SKM-1 (cell line): ENCODE measurements at regions not wholly inside any gene's neighbourhood (a gene's known extent, or its start where the extent isn't known, plus 50 kb on each side); places are given as distances from the start of the nearest gene placed in this dataset.
"Not testable (repeated sequence)": the region's sequence is repeated elsewhere in the genome, so short reads cannot be mapped to it uniquely, and the experiment has no call there.

Experiments used
- DNase-seq: peaks from one replicate; lab custom pipeline; 2025; ENCODE audit not compliant: unreplicated experiment; lab: John Stamatoyannopoulos, UW

DNA sequence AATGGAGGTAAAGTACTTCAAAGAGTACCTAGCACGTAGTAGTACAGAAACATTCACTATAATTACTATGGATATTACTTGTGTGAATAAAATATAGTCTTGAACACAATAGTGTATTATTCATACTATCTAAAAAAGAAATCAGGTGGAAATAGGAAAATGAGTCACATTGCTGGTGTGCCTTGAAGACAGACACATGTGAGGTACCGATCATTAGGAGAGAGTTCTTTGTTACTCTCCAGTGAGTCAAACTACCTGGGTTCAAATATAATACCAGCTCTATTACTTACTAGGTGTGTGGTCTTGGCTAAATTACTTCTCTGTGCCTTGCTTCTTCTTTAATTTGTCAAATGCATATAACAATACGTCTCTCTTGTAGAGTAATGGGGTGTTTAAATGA is 50.8 kb upstream of the BEND6 start:
- DNase-seq = no peak

DNA sequence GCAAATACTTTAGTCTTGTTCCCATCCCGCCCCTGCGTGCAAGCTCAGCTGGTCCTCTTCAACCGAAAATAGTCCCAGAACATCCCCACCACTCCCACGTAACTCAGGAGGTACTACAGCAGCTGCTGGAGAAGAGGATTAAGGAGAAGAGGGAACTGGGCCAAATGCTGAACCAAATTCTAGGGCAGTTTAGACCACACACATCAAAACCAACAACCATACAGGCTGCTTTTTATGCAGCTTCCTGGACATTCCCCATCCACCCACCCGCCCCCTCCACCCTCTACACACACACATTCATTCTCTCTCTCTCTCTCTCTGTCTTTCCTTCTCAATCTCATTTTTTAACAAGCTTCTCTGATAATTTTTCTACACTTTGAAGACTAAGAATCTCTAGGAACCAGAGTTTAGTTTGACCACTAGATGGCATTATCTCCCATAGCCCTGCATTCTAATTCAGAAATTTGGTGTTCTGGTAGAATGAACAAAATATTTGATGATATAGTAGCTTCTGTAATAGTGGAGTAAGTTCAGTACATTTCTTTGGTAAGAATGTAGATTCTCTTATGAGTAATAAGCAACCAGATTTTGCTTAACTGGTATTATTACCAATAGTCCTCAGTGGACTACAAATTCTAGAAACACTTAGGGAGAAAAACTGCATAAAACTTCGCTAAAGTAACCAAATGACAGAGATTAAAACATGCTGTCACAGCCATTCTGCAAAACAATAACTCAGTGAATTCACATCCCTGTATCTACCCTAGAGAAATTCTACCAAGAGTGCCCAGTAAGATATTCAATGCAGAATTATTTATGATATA is 52.1 kb upstream of the BEND6 start:
- peak; percentile 5 for DNase-seq

DNA sequence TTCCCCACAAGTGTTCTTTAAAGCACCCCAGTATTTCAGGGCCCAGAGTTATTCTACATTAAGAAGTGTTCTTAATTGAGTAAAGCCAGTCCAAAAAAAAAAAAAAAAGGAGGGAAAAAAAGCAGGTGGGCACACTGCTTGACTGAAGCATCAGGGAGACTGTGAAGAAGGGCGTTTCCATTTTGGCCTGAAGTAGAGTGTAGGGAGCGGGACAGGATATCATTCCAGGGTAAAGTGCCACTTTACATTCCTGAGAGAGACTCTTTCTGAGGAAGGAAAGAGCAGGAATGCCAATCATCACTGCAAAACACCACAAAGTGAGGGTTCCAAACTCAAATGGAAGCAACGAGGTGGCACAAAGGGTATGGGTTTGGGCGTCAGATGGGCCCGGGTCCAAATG is 54.1 kb upstream of the BEND6 start:
- DNase-seq = no peak

DNA sequence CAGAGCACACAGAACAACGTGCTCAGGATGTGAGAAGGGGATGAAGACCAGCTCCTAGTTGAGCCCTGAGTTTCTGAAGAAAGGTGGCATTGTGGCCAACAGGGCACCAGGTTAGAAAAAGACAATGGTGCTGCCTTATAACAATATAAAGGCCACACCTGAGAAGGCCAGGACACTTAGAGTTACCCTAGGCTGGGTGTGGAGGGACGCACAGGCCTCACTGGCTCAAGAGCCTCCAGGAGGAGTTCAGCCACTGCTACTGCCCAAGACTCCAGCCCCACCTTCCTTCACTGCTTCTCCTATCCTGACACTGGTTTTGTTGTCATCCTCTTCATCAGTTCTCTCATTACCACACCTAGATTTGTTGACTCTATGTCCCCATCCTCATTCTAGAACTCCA is 55.2 kb upstream of the BEND6 start:
- no peak for DNase-seq

DNA sequence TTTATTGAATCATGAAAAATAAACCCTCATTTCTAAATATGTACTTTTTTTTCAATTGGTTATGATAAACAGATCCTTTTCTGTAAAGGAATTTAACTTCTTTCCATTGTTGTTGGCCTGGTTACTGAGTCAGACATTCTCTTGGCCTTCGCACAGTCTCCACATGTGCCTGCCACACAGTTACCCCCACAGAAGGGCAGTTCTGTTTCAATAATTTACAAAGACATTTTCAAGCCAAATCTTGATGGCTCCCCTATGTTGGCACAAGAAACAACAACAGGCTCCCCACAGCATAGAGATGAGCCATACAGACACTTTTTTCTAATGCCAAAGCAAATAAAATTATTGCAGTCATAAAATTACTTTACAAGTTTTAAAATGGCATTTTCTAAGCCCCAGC is 55.6 kb upstream of the BEND6 start:
- no peak for DNase-seq

DNA sequence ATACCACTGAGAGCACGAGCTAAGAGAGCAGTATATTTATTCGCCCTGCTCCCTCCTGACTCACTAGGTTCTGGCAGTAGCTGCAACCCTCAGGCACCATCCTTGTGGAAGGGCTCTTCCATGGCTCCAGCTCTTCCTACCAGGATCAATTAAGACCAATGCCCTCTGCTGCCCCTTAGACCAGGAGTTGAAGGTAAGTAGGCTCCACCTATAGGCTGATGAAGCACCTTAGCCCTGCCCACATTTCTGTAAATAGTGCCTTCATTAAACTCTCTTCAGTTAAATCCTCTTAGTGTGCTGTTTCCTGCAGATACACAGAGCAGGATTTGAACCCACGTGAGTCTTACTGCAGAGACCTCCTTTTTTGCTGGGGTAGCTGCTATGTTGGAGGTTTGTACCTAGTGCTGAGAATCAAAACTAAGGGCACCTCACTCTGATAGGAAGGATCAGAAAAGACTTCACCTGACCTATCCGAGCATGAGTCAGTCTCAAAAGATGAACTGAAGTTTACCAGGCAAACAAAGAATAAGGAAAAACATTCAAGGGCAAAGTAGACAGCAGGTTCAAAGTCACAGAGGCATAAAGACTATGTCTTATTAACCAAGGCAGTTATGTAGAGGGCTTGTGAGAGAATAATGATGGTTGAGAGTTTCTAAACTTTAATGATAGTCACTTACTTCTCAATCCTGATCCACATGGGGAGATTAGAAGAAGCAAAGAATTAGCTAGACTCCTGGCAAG is 56.9 kb upstream of the BEND6 start:
- no peak for DNase-seq

DNA sequence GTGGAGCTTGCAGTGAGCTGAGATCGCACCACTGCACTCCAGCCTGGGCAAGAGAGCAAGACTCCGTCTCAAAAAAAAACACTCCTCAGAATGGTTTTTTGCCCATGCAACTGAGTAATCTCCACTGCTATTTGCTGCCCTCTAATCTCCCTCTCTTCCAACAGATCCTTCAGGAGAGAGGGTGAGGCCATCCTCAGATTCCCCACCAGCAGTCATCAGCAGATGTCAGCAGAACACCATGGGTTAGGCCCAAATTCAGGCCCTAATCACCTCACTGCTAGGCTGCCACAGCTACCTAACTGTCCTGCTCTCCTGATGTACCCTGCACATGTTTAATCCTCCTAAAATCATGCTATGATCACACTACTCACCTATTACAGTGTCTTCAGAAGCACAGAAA is 63.2 kb upstream of the BEND6 start:
- no peak for DNase-seq

DNA sequence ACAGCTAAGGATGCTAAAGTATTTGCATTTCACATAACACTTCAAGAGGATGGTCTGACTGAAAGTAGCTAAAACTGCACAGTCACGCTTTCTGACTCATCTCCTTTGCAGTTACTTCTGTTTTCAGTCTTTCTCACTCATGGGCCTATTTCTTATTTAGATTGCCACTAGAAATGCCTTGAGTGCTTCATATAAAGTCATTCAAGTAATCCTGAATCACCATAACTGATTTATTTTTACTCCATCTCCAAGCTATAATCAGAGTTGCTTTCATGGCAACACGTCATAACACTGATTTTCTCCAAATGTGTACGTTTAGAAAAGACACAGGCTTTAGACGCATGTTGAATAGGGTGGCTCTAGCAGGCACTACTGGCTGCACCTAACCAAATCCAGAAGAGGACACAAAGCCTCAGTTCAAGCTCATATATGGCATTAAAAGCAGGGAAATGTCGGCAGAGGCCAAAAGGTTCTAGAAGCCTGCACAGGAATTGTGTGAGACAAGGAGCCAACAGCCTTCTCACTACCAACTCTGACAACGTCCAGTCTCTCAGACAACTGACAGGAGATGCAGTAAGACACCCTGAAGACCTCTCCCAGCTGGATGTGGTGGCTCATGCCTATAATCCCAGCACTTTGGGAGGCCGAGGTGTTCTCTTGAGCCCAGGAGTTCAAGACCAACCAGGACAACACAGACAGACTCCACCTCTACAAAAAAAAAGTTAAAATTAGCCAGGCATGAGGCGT is 64.1 kb upstream of the BEND6 start:
- peak; percentile 59 for DNase-seq

DNA sequence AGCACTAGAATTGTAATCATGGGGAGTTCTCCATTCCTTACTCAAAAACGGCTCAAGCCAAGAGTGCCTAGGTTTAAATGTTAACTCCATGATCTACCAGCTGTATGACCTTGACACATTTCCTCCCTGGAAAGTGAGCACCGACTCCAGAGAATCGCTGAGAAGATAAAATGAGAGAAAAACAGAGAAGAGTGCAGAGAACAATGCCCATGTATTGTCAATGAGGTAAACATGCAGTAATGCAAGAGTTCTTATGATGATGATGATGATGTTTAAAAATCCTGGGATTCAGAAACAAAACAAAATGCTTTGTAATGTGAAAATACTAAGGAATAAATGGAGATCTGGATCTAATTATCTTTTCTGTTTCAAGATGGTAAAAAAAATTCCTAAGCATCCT is 64.8 kb upstream of the BEND6 start:
- no peak for DNase-seq

DNA sequence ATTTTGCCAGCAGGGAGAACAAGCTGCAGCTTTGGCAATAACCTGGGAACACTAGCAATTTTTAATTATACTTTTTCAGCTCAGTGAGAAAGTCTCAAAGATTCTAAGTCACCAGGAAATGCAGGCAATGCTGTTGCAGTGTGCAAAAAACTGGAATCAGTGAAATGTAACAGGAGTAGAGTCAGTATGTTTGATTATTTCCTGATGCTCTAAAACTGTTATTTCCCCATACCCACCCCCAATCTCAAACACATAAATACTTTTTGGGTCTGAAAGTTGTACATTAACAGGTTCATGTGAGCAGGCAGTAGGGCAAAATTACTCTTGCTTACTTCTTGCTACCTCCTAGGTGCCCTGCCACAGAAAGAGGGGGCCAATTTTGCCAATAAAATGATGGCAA is 65.4 kb upstream of the BEND6 start:
- no peak for DNase-seq

DNA sequence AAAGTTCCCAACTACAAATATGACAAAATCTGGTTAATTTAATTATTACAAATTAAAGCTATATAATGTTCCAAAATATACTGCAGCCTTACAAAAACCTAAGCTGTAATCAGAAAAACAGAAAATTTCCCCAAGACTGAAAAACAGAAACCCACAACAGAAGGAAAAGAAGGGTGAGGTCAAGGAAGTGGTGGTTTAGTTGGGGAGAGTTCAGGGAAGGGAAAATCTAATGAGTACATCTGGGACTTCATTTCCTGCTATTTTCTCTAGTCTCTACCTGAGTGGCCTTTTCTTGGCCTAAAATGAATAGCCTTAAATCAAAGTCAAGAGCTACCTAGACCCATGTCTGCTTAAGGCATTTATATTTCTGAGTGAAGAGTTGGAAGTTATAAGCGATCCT is 66.2 kb upstream of the BEND6 start:
- no peak for DNase-seq

DNA sequence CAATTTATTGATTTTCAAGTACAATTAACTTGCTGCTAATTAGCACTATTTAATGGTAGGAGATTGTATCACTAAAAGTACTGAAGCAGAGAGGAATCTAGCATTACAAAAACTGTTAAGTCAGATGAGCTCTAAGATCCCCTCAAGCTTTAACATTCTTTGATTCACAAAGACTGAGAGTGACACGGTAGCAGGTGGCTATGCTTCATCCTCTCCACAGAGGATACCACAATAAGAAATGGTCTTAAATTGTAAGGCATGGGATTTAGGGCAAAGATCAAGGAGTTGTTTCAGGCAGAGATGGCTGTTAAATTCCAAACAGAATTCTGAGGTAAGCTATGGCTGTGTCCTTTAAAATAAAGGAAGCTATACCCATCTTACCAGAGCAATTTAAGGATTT is 67.8 kb upstream of the BEND6 start:
- DNase-seq = no peak

DNA sequence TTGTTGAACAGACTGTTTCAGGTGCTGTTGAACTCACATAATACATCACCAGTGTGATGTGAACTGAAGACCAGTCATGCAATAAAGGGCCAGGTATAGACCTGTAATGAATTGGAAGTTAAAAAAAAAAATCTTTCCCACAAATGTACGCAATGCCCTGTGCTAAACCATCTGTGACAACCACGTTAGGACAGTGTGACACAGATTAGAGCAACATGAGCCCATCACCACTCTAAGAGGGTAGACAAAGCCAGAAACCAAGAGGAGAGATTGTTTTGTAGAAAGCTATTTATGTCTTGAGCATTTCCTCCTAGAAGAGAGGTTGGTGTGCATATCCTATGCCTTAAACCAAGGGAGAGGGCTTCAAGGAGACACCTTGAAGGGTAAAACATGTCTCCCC is 77.0 kb upstream of the BEND6 start:
- no peak for DNase-seq

DNA sequence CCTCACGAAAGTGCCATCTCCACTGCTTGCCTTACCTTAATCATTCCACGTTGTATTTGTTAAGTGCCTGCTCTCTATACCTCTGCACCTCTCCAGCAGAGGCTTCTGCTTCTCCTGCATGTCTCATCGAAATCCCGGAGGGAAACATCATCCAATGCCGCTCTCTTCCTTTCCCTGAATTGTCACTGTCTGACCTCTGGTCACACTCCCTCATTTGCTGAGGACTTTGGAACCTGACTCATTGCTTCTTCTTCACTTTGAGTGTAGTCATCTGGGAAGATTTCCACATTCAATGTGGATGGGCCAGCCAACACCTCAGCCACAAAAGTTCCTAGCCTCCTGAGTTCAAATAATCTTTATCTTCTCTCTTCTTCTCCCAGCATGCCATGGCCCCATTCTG is 78.9 kb upstream of the BEND6 start:
- DNase-seq = no peak

DNA sequence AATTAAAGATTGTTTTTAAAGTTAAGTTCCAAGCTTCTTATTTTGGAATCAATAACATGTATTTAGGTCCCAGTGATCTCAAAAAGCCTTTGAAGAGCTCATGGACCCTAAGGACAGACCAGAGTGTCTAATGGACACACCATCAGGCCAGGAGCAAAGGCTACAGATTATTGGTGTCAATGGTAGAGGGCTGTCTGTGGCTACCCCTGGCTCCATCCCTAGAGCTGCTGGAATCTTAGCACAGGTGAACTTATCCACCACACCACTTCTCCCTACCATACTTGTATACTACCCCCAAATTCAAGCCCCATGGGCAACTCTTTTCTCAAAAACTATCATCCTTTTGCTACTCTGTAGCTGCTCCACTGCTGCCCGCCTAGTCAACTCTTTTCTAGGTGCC is 79.4 kb upstream of the BEND6 start:
- no peak for DNase-seq

DNA sequence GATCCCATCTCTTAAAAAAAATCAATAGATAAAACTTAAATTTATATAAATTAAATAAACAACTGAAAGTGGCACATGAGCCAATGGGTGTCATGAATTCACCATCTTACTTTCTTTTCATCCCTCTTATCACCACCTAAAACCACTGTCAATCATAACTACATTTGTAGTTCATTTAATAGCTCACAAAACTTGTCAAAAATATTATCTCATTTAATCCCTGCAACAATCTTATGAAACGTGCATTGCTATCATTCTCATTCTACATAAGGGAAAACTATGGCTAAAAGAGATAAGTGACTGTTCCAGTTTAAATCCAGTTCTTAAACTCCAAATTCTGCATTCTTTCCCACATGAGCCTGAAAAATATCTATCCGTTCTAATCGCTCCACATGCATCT is 80.6 kb upstream of the BEND6 start:
- no peak for DNase-seq

DNA sequence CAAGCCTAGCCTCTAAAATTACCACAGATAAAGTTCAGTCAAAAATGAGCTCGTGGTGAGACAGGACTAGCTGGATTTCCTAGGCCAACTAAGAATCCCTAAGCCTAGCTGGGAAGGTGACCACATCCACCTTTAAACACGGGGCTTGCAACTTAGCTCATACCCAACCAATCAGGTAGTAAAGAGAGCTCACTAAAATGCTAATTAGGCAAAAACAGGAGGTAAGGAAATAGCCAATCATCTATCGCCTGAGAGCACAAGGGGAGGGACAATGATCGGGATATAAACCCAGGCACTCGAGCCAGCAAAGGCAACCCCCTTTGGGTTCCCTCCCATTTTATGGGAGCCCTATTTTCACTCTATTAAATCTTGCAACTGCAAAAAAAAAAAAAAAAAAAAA is 84.9 kb upstream of the BEND6 start:
- DNase-seq = not testable (repeated sequence)

DNA sequence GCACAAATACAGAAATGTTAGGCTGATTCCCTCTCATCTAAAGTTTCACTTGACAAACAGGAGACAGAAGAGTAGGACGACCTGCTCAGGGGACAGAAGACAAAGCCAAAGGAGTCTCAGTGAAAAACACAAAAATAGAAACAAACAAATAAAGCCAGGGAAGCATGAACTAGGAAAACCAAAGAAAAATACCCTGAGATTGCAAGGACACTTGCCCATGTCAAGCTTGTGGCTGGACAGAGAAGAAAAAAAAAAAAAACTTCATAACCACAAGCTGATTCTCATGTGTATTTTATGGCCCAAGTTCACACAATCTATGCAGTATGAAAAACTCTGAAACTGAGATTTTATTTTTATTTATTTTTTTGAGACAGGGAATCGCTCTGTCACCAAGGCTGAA is 85.6 kb upstream of the BEND6 start:
- no peak for DNase-seq

DNA sequence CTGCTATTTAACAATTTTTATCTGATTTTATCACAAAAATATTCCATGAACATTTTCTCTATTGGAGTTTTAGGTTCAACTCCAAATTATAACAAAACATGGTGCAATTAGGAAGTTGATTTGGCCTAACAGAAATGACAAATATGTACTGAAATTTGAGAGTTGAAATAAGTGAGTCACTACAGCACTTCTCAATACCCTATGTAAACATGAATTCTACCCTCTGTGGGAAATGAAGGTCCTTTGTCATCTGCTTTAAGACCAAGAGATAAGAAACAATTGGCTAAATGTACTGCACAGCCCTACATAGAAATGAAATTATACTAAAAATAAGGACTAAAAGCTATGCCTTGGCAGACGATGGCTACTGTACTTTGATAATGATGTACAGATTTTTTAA is 86.2 kb upstream of the BEND6 start:
- no peak for DNase-seq

DNA sequence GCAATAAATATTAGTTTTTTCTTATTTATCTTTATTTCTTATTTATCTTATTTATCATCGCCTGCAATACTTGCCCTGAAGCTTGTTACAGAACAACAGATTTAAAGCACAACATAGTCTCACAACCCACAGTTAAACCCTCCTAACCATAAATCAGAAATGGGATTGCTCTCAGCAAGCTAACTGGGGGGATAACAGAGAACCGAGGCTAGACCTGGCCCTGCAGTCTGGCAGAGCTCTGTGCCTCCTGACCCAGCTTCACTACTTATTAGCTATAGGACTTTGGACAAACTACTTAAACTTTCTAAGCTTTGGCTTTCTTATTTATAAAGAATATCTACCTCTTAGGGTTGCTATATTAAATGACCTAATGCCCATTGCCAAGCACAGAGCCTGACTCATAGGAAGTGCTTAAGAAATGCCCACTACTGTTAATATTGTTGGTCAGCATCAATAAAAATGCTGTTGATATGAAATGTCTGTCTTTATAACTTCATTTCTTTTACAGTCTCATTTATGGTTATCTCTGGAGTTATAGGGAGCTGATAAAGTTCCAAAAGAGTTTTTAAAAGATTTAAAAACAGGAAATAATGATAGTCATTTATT is 87.9 kb upstream of the BEND6 start:
- DNase-seq = no peak

DNA sequence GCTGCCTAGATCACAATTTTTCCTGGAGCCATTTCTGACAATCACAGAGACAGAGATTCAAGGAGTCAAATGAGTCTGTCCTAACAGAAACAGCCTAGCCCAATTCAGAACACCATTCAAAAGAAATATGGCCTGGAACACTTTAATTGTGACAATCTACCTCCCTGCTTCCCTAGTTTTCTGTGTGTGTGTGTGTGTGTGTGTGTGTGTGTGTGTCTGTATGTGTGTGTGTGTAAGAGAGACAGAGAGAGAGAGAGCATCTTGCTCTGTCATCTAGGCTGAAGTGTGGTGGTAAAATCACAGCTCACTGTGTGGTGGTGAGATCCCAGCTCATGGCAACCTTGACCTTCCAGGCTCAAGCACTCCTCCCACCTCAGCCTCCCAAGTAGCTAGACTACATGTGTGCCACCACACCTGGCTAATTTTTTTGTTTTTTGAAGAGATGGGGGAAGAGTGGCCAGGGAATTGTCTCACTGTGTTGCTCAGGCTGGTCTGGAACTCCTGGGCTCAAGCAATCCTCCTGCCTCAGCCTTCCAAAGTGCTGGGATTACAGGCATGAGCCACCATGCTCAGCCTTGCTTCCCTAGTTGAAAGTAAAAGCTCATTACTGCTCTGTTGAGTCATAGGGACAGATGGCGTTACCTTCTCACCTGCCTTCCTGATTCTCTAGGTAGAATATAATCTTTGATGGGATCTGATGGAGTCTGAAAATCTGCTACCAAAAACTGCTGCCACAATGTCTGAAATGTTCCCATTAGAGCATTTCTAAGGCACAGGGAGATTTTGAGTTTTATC is 89.6 kb upstream of the BEND6 start:
- no peak for DNase-seq
